ENCODE measurements at regions not wholly inside any gene's neighbourhood (a gene's known extent, or its start where the extent isn't known, plus 50 kb on each side); places are given as distances from the start of the nearest gene placed in this dataset.

DNA sequence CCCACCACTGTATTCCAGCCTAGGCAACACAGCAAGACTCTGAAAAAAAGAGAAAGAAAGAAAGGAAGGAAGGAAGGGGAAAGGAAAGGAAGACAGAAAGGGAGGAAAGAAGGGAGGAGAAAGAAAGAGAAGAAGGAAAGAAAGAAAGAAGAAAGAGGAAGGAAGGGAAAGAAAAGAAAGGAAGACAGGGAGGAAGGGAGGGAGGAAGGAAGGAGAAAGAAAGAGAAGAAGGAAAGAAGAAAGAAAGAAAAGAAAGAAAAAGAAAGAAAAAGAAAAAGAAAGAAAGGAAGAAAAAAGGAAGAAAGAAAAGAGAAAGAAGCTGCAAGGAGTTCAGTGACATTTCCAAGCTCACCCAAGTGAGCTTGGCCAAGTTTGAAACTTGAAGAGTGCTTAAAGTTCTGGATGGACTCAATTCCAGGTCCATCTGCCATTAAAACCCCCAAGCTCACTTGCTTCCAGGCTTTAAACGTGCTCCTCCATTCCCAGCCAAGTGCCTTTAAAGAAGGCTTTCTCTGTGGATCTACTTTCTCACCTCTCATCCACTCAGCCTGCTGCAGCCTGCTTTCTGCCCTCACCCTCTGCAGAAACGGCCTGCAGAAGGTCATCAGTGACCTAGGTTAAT, 101.5 kb downstream of the VCPKMT start:
- H2AFZ ChIP-seq, result no peak overlapping the region
- no peak for DNase-seq (ENCODE audit: low spot score)
- no peak overlapping the region for H3K27ac ChIP-seq
- no peaks in the 10 kb centered on the region for H3K79me2 ChIP-seq
- H3K9me2 ChIP-seq (replicated peaks; ENCODE audit: insufficient read depth), result no peaks in the 10 kb centered on the region
- H3K27me3 ChIP-seq, result no peaks in the 10 kb centered on the region
- no peak overlapping the region for H3K4me3 ChIP-seq
- H4K20me1 ChIP-seq (ENCODE audit: insufficient read depth, poor library complexity, severe bottlenecking), result no peaks in the 10 kb centered on the region
- H3K36me3 ChIP-seq (replicated peaks; ENCODE audit: insufficient read depth, low read depth), result no peaks in the 10 kb centered on the region
- 67% methylated on average over 2 of the region's 2 CpGs for WGBS (ENCODE audit: low lambda C conversion rate, missing lambda C conversion rate)
- H3K4me2 ChIP-seq, result no peak overlapping the region
- no peaks in the 10 kb centered on the region for H3K9me3 ChIP-seq (ENCODE audit: low read depth)
- H3K4me1 ChIP-seq (ENCODE audit: insufficient read depth), result peaks cover 22% of the 10 kb centered on the region
- TF ChIP-seq EZH2 (IDR thresholded peaks at IDR 0.05; ENCODE audit: borderline replicate concordance) (no peak), CTCF (IDR thresholded peaks at IDR 0.05; ENCODE audit: poor library complexity) (no peak), EZH2phosphoT487 (IDR thresholded peaks at IDR 0.05; ENCODE audit: low read depth, severe bottlenecking, unreplicated experiment) (no peak)

- Histone ChIP-seq H4K20me1 (ENCODE audit: insufficient read depth, poor library complexity, severe bottlenecking) (no peaks in the 10 kb centered on the region), H3K27ac (no peak overlapping the region), H3K4me1 (ENCODE audit: insufficient read depth) (peaks cover 22% of the 10 kb centered on the region), H2AFZ (no peak overlapping the region), H3K4me3 (no peak overlapping the region), H3K4me2 (no peak overlapping the region), H3K36me3 (replicated peaks; ENCODE audit: insufficient read depth, low read depth) (no peaks in the 10 kb centered on the region), H3K79me2 (no peaks in the 10 kb centered on the region), H3K9me3 (ENCODE audit: low read depth) (no peaks in the 10 kb centered on the region), H3K9me2 (replicated peaks; ENCODE audit: insufficient read depth) (no peaks in the 10 kb centered on the region), H3K27me3 (no peaks in the 10 kb centered on the region)
- no peak for DNase-seq (ENCODE audit: low spot score)
- no peak for TF ChIP-seq CTCF (IDR thresholded peaks at IDR 0.05; ENCODE audit: poor library complexity)
- no peak for TF ChIP-seq EZH2 (IDR thresholded peaks at IDR 0.05; ENCODE audit: borderline replicate concordance)
- WGBS (ENCODE audit: low lambda C conversion rate, missing lambda C conversion rate), result 90% methylated on average over 3 of the region's 3 CpGs
These were observed 100.7 kb downstream of the VCPKMT start for GRCh38 chr14:50015716-50016115.

GRCh38 chr14:50018201-50018932, 98.0 kb downstream of the VCPKMT start:
- no peaks in the 10 kb centered on the region for H3K9me2 ChIP-seq (replicated peaks; ENCODE audit: insufficient read depth)
- H2AFZ ChIP-seq, result peak overlapping the region; percentile 6
- H3K4me2 ChIP-seq, result no peak overlapping the region

More at GRCh38 chr14:50018201-50018932, 98.0 kb downstream of the VCPKMT start:
- Histone ChIP-seq H4K20me1 (ENCODE audit: insufficient read depth, poor library complexity, severe bottlenecking) (no peaks in the 10 kb centered on the region), H3K27me3 (no peaks in the 10 kb centered on the region), H3K4me1 (ENCODE audit: insufficient read depth) (peaks cover 18% of the 10 kb centered on the region), H3K4me3 (no peak overlapping the region), H3K9me3 (ENCODE audit: low read depth) (no peaks in the 10 kb centered on the region), H3K79me2 (no peaks in the 10 kb centered on the region), H3K36me3 (replicated peaks; ENCODE audit: insufficient read depth, low read depth) (no peaks in the 10 kb centered on the region), H3K27ac (peak overlapping the region; percentile 83)
- peak; percentile 81 for DNase-seq (ENCODE audit: low spot score)
- TF ChIP-seq CTCF (IDR thresholded peaks at IDR 0.05; ENCODE audit: poor library complexity), result no peak
- no peak for TF ChIP-seq EZH2 (IDR thresholded peaks at IDR 0.05; ENCODE audit: borderline replicate concordance)
- TF ChIP-seq EZH2phosphoT487 (IDR thresholded peaks at IDR 0.05; ENCODE audit: low read depth, severe bottlenecking, unreplicated experiment), result no peak
- 42% methylated on average over 10 of the region's 10 CpGs for WGBS (ENCODE audit: low lambda C conversion rate, missing lambda C conversion rate)
